Hepatocyte (in vitro differentiated cells): ENCODE measurements at regions not wholly inside any gene's neighbourhood (a gene's known extent, or its start where the extent isn't known, plus 50 kb on each side); places are given as distances from the start of the nearest gene placed in this dataset.
A peak's percentile ranks its signal among the peaks of the same experiment; 100 is the strongest.

Experiments
- DNase-seq: peaks from one replicate; pipeline ENCODE4 v3.0.0-alpha.2; 2016; ENCODE audit warnings: low spot score
- H2AFZ ChIP-seq: fragments of 200-600 bp; sonication (generic); 2 replicates; pipeline ENCODE4 v1.6.0; 2016; ENCODE audit warnings: antibody characterized with exemption, mild to moderate bottlenecking
- H3K27ac ChIP-seq: fragments of 200-600 bp; sonication (generic); 2 replicates; pipeline ENCODE4 v1.5.1; 2016; ENCODE audit warnings: mild to moderate bottlenecking
- H3K27me3 ChIP-seq: fragments of 200-600 bp; sonication (generic); 2 replicates; pipeline ENCODE4 v1.6.1; 2016
- H3K36me3 ChIP-seq: fragments of 200-600 bp; sonication (generic); replicated peaks from 2 replicates; pipeline ENCODE4 v1.5.1; 2016; ENCODE audit warnings: low read depth; ENCODE audit not compliant: insufficient read depth
- H3K4me1 ChIP-seq: fragments of 200-600 bp; sonication (generic); 2 replicates; pipeline ENCODE4 v1.5.1; 2016; ENCODE audit warnings: mild to moderate bottlenecking, moderate library complexity; ENCODE audit not compliant: insufficient read depth
- H3K4me2 ChIP-seq: fragments of 200-600 bp; sonication (generic); 2 replicates; pipeline ENCODE4 v1.6.0; 2016
- H3K4me3 ChIP-seq: fragments of 200-600 bp; sonication (generic); 2 replicates; pipeline ENCODE4 v1.5.1; 2016; ENCODE audit warnings: mild to moderate bottlenecking
- H3K79me2 ChIP-seq: fragments of 200-600 bp; sonication (generic); 2 replicates; pipeline ENCODE4 v1.6.0; 2017; ENCODE audit warnings: mild to moderate bottlenecking
- H3K9me2 ChIP-seq: fragments of 200-600 bp; sonication (generic); replicated peaks from 2 replicates; pipeline ENCODE4 v1.6.0; 2017; ENCODE audit warnings: mild to moderate bottlenecking; ENCODE audit not compliant: insufficient read depth
- H3K9me3 ChIP-seq: fragments of 200-600 bp; sonication (generic); 2 replicates; pipeline ENCODE4 v1.5.1; 2016; ENCODE audit warnings: low read depth, mild to moderate bottlenecking
- H4K20me1 ChIP-seq: fragments of 200-600 bp; sonication (generic); 2 replicates; pipeline ENCODE4 v1.6.0; 2016; ENCODE audit warnings: mild to moderate bottlenecking; ENCODE audit not compliant: insufficient read depth, poor library complexity, severe bottlenecking
- CTCF ChIP-seq: fragments of 200-600 bp; sonication (generic); IDR thresholded peaks from 2 replicates; pipeline ENCODE4 v1.5.1; 2016; ENCODE audit warnings: antibody characterized with exemption, mild to moderate bottlenecking; ENCODE audit not compliant: poor library complexity
- EZH2 ChIP-seq: fragments of 200-600 bp; sonication (generic); IDR thresholded peaks from 2 replicates; pipeline ENCODE4 v1.6.1; 2016; ENCODE audit warnings: antibody characterized with exemption, mild to moderate bottlenecking, borderline replicate concordance
- EZH2phosphoT487 ChIP-seq: fragments of 200-600 bp; sonication (generic); IDR thresholded peaks from one replicate; pipeline ENCODE4 v1.6.1; 2018; ENCODE audit warnings: antibody characterized with exemption, mild to moderate bottlenecking, low read depth, moderate library complexity; ENCODE audit not compliant: unreplicated experiment, severe bottlenecking
- WGBS: methylation state at CpG from one replicate; pipeline ENCODE4 v1.1.6; 2016; ENCODE audit warnings: low lambda C conversion rate; ENCODE audit errors: missing lambda C conversion rate; 5-methylcytosine and 5-hydroxymethylcytosine counted together

- Histone ChIP-seq H3K27me3 (no peaks in the 10 kb centered on the region), H4K20me1 (no peaks in the 10 kb centered on the region), H3K4me2 (no peak overlapping the region), H3K27ac (no peak overlapping the region), H3K9me3 (no peaks in the 10 kb centered on the region), H2AFZ (no peak overlapping the region), H3K4me3 (no peak overlapping the region), H3K9me2 (no peaks in the 10 kb centered on the region), H3K79me2 (no peaks in the 10 kb centered on the region), H3K4me1 (peaks cover 45% of the 10 kb centered on the region), H3K36me3 (no peaks in the 10 kb centered on the region)
- TF ChIP-seq CTCF (no peak), EZH2phosphoT487 (no peak), EZH2 (no peak)
- DNase-seq: no peak
- WGBS: 100% methylated on average over 4 of the region's 5 CpGs
Observed at GRCh38 chr10:78759456-78760120, 309.2 kb upstream of the ZMIZ1 start.

GRCh38 chr10:78760463-78761310, 308.1 kb upstream of the ZMIZ1 start:
- H3K9me3 ChIP-seq: no peaks in the 10 kb centered on the region
- H2AFZ ChIP-seq: no peak overlapping the region
- H3K79me2 ChIP-seq: no peaks in the 10 kb centered on the region
- WGBS: 92% methylated on average over 8 of the region's 8 CpGs
- peak overlapping the region; percentile 54 for H3K27ac ChIP-seq
- H3K36me3 ChIP-seq: no peaks in the 10 kb centered on the region
- H4K20me1 ChIP-seq: no peaks in the 10 kb centered on the region
- no peak overlapping the region for H3K4me2 ChIP-seq
- H3K4me1 ChIP-seq: peaks cover 36% of the 10 kb centered on the region
- H3K4me3 ChIP-seq: no peak overlapping the region
- H3K9me2 ChIP-seq: no peaks in the 10 kb centered on the region
- no peaks in the 10 kb centered on the region for H3K27me3 ChIP-seq
- DNase-seq: no peak
- TF ChIP-seq EZH2 (no peak), CTCF (no peak), EZH2phosphoT487 (no peak)

GRCh38 chr10:78761311-78761781, 307.4 kb upstream of the ZMIZ1 start:
- no peak for DNase-seq

More at GRCh38 chr10:78761311-78761781, 307.4 kb upstream of the ZMIZ1 start:
- H3K79me2 ChIP-seq: no peaks in the 10 kb centered on the region
- peaks cover 32% of the 10 kb centered on the region for H3K4me1 ChIP-seq
- H2AFZ ChIP-seq: no peak overlapping the region
- no peaks in the 10 kb centered on the region for H3K27me3 ChIP-seq
- no peak overlapping the region for H3K4me2 ChIP-seq
- no peaks in the 10 kb centered on the region for H3K9me2 ChIP-seq
- no peaks in the 10 kb centered on the region for H3K36me3 ChIP-seq
- H3K4me3 ChIP-seq: no peak overlapping the region
- 74% methylated on average over 12 of the region's 12 CpGs for WGBS
- no peaks in the 10 kb centered on the region for H3K9me3 ChIP-seq
- no peaks in the 10 kb centered on the region for H4K20me1 ChIP-seq
- no peak for TF ChIP-seq EZH2
- no peak for TF ChIP-seq EZH2phosphoT487
- TF ChIP-seq CTCF: no peak
- H3K27ac ChIP-seq: peak overlapping the region; percentile 54
